PC-9 (cell line): ENCODE measurements at regions not wholly inside any gene's neighbourhood (a gene's known extent, or its start where the extent isn't known, plus 50 kb on each side); places are given as distances from the start of the nearest gene placed in this dataset.

Source experiments
- EZH2 ChIP-seq: fragments of 200-600 bp; sonication (generic); IDR thresholded peaks from 2 replicates; pipeline ENCODE4 v1.8.0; 2017; ENCODE audit warnings: antibody characterized with exemption, low read depth
- TF ChIP-seq, protein P1 (sequence below): fragments of 200-600 bp; sonication (generic); conservative IDR thresholded peaks from 2 replicates; pipeline ENCODE4 v1.6.1; 2017; ENCODE audit warnings: mixed run types, antibody characterized with exemption, mild to moderate bottlenecking, moderate library complexity

DNA sequence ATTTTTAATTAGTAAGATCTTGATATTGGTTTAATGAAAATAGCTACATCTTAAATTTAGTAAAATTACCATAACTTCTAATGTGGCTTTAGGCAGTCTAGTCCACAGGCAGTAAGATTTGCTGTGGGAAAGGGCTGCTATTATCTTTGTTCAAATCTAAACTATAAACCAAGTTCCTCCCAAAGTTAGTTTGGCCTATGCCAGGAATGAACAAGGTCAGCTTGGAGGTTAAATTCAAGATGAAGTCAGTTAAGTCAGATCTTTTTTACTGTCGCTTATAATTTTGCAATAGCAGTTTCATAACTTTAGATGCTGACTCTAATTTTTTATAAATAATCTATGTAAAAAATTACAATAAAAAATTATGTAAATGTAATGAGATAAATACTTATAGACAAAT, 1016.9 kb upstream of the ALCAM start:
- TF ChIP-seq, protein P1, sequence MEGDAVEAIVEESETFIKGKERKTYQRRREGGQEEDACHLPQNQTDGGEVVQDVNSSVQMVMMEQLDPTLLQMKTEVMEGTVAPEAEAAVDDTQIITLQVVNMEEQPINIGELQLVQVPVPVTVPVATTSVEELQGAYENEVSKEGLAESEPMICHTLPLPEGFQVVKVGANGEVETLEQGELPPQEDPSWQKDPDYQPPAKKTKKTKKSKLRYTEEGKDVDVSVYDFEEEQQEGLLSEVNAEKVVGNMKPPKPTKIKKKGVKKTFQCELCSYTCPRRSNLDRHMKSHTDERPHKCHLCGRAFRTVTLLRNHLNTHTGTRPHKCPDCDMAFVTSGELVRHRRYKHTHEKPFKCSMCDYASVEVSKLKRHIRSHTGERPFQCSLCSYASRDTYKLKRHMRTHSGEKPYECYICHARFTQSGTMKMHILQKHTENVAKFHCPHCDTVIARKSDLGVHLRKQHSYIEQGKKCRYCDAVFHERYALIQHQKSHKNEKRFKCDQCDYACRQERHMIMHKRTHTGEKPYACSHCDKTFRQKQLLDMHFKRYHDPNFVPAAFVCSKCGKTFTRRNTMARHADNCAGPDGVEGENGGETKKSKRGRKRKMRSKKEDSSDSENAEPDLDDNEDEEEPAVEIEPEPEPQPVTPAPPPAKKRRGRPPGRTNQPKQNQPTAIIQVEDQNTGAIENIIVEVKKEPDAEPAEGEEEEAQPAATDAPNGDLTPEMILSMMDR, result no peak
- no peak for TF ChIP-seq EZH2
